ENCODE measurements at regions not wholly inside any gene's neighbourhood (a gene's known extent, or its start where the extent isn't known, plus 50 kb on each side); places are given as distances from the start of the nearest gene placed in this dataset.
A peak's percentile ranks its signal among the peaks of the same experiment; 100 is the strongest.

DNA sequence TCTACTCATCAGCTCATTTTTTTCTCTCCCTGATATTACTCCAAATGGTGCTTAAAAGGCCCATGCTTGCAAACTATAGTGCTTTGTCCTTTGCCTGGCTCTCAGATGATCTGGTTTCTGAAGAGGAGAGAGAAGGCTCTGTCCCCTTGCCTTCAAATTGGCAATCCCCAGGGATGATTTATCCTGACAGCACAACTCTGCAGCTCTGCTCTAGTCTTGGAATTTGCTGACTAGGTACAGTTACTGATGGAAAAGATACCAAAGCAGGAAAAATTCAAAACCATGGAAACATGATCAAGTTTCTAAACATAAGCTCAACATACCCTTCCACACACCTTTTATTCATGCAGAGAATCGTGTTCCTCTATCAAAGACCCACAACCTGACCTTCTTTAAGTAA, 106.7 kb upstream of the CADPS start:
- DNase-seq (ENCODE audit: low read depth): no peak

DNA sequence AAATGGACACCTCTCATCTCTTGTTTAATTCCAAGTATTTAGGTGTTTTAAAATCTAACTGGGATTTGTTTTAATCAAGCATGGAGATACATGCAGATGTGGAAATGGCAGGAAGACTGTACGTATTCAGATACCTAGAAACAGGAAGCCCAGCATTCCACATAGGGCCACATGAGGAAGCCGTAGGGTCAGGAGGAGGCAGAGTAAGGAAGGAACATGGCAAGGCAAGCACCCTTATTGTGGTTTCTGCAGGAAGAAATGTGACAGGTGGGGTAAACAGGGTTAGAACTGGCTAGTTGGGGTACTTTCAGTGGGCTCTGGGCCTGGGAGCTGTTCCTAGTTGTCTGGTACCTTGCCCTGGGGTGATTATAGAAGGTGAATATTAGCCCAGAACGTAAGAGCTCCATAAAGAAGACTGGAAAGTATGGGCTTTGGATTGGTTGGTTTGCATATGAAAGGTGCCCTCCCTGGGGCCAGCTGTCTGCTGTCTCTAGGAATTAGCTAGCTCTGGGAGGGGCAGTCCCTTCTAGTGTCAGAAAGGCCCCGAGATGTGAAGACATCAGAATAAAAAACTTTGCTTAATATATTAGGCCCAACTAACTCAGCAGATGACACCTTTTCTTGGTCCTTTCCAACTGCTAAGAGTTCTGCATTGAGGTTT, 107.7 kb upstream of the CADPS start:
- no peak for DNase-seq (ENCODE audit: low read depth)

DNA sequence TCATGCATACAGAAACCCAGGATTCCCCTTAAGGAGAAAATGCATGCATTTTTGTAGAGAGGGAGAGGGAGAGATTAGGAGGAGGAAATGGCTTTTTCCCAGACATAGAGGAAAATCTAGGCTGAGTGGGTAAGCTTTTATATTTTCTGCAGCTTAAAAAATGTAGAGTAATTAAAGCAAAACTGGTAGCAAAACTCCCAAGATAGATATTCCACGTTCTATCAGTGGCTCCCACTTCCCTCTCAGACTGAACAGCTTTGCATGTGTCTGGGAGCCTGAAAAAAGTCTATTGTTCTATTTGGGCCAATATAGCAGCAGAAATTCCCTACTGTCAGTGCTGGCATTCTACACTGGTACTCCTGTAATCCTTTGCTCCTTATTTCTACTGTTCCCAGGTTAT, 110.8 kb upstream of the CADPS start:
- no peak for DNase-seq (ENCODE audit: low read depth)

DNA sequence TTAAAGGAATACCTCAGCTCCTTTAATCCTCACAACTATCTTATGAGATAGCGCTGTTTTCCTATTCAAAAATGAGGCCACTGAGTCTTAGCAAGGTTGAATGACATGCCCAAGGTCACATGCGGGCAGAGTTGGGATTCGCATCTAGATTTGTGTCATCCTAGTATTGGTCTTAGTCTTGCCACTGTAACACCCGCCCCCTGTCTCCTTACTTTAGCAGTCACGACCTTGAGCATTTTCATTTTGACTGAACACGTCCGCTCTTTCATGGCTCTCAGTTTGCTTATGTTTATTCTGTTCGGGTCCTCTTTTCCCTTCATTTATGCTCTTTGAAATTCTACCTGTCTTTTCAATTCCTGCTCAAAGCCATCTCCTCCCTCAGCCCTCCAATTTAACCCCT, 112.5 kb upstream of the CADPS start:
- no peak for DNase-seq (ENCODE audit: low read depth)

DNA sequence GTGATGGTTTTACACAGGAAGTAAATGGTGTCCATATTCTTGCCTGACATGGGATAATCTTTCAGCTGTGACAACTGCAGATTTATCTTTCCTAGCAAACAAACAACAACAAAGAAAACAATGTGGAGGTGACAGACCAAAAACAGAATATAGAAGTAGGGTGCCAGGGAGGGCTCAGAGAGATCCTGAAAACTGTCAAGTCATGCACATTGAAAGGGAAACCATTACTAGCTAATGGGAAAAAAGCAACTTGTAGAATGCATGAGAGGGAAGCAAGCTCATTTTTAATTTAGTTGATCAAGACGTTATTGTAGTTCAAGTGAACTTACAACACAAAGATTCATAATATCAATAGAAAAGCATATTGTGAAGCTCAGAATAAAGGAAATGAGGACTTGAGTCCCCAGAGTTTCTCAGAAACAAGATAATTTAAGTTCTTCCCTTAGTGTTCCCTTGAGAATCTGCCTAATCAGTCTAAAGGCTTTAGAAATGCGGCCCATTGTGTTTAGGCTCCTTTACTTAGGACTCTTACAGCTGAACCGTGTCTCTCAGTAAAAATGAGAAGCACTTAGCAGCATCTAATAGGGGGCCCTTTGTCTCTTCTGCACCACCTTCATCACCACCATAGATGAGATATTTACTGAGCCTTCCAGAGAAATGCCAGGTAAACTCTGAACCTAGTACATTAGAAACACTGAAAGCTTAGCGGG, 115.6 kb upstream of the CADPS start:
- no peak for DNase-seq (ENCODE audit: low read depth)

DNA sequence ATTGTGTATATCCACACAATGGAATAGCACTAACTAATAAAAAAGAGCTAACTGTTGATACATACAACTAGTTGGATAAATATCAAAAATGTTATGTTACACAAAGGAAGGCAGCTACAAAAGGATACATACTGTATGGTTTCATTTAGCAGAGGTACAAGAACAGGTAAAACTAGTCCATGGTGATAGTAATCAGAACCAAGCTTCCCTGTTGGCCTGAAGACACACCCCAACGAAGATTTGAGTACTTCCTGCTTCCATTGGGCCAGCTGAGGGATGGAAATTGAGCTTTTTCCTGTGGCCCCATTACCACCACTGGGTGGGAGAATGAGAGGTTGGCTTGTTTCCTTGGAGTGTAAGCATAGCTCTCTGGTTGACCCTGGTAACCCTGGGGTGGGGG, 117.3 kb upstream of the CADPS start:
- no peak for DNase-seq (ENCODE audit: low read depth)

DNA sequence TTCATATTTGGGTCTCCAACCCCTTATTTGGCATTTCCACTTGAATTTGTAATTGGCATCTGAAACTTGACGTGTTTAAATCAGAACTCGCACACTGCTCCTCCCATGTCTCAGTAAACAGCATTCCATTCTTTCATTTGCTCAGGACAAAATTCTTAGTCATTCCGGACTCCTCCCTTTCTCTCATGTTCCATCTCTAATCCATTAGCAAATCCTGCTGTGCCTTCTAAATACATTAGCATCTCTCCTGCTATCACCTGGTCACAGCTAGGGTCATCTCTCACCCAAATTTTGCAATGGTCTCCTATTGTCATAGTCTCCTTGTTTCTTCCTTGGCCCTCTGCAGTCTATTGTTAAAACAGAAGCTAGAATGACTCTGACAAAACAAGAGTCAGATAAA, 119.9 kb upstream of the CADPS start:
- DNase-seq (ENCODE audit: low read depth): no peak

DNA sequence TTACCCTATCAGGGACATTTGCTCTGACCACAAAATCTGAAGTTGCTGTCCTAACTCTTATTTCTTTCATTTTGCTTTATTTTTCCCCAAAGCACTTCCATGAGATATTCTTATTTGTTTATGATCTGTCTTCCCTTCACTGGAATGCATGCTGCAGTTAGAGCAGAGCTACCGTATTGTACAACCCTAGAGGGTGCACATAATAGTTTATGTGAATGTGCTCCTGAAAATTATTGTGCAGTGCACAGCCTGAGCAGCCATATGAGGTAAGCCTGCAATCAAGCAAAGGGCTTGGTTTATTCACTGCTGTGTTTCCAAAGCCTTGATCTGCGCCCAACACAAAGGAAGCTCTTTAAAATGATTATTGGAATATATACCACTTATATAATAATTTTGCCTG, 120.3 kb upstream of the CADPS start:
- no peak for DNase-seq (ENCODE audit: low read depth)

DNA sequence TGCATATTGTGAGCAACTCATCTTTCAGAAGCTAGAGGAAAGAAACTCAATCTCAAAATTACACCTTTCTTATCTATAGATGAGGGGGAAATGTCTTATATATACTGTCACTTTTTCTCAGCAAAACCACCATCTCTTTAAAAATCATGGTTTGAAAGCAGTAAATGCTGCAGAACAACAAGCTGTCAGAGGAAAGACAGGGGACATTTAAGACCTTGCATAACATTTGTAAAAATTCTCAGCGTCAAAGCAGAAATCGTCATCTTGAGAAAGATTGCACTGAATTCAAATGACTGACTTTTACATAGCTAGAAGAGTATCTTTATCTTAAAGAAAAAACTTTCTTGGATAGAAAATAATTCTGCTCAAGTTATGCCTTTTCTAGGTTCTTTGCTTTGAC, 122.2 kb upstream of the CADPS start:
- no peak for DNase-seq (ENCODE audit: low read depth)

DNA sequence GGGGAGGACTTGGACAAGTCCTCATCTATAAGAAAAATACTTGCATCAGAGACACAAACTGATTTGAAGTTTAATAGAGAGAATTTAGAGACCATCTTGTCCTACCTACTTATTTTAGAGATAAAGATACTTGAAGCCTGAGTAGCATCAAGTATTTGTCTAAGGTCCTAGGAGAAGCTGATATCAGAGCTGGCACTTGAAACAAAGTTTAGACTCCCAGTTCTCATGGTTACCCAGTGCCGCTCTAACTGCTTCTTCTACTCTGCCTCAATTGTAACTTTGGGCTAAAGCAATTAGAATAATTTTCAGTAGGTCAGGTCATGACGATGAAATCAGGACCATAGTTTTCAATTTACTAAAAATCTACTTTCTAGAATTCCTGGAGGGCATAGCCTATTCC, 123.9 kb upstream of the CADPS start:
- no peak for DNase-seq (ENCODE audit: low read depth)

DNA sequence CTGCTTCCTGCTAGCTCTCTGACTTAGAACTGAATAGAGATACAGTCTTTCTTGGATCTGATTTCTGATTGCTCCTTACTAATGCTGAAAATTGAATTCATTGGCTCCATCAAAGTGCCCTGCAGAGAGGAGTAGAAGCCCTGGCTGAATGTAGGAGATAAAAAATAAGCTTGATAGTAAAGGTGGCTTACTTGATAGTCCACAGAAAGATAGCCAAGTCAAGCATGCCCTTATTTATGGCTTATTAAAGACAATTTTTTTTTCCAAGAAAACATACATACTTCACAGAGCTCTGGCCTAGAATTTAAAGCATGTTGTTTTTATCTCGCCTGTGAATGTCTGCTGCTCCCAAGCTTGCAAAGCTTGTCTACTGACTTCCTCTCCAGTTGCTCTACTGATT, 124.6 kb upstream of the CADPS start:
- no peak for DNase-seq (ENCODE audit: low read depth)

DNA sequence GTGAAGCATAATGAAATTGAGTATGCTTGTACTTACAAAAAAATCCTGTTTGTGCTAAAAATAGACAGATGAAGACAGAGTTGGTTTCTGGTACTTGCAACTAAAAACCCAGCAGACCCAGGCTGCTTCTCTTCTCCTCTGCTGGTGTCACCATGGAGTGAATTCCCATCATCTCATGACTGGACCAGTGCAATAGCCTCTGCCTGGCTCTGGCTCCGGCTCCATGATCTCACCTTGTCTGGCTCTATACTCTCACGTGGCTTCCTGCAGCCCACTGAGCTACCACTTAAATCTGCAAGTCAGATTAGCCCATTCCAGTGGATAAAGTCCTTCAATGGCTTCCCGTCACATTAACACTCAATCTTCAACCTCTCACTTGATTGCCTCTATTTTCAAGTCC, 129.2 kb upstream of the CADPS start:
- DNase-seq (ENCODE audit: low read depth): no peak

DNA sequence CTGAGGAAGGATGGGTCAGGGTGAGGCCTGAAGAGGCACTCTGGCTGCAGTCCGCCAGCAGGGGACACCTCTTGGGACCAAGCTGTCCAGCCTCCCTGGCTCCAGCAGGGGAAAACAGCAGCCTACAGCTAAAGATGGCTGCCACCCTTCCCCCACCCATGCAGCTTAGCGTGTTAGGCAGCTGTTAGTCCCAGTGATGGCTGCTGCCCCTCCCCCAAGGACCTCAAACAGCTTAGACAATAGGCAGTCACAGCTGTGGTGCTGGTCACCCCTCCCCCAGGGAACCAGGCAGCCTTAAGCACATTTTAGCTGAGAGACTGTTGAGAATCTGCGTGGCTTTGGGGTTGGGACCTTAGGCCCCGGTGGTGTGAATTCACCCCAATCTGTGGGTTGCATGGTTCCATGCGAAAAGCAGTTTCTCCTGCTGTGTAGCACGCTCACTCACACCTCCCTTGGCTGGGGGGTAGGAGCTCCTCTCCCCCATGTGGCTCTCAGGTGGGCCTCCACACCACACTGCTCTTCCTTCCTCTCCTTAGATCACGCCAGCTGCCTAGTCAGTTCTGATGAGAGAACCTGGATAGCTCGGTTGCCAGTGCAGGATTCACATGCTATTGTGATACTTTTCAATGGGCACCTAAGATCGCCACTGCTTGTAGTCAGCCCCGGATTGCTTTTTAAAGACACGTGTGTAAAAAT, 140.5 kb upstream of the CADPS start:
- DNase-seq (ENCODE audit: low read depth): no peak

DNA sequence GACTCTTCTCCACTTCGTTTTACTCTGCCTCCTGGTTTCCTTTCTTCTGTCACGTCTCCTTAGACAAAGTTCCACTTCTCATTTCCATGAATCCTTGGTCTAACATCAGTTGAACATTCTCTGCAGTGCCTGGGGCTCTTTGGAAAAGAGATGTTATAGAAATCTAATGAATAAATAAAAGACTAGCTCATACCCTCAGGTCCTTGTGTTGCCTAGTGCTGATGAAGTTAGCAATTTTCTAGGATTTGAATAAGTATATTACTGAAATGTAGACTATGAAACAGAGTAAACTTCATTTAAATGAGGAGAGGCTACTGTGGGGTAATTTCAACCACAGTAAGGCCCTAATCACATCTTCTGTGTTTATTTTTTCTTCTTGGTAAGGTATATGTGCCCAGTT, 146.9 kb upstream of the CADPS start:
- DNase-seq (ENCODE audit: low read depth): no peak

DNA sequence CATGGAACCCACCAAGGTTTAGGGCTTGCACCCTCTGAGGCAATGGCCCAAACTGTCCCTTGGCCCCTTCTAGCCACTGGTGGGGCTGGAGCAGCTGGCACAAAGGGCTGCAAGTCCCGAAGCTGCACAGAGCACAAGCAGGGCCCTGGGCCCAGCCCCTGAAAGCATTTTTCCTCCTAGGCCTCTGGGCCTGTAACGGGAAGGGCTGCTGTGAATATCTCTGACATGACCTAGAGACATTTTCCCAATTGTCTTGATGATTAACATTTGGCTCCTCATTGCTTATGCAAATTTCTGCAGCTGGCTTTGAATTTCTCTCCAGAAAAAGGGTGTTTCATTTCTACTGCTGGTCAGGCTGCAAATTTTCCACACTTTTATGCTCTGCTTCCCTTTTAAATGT, 151.5 kb upstream of the CADPS start:
- DNase-seq (ENCODE audit: low read depth): no peak

DNA sequence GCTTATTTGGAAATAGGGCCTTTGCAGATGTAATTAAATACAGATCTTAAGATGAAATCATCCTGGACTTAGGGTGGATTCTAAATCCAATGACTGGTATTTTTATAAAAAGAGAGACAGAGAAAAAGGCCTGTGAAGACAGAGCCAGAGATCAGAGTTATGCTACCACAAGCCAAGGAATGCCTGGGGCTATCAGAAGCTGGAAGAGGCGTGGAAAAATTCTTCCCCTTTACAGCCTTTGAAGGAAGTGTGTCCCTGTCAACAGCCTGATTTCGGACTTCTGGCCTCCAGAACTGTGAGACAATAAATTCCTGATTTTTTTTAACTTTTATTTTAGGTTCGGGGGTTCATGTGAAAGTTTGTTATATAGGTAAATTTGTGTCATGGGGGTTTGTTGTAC, 154.1 kb upstream of the CADPS start:
- no peak for DNase-seq (ENCODE audit: low read depth)

DNA sequence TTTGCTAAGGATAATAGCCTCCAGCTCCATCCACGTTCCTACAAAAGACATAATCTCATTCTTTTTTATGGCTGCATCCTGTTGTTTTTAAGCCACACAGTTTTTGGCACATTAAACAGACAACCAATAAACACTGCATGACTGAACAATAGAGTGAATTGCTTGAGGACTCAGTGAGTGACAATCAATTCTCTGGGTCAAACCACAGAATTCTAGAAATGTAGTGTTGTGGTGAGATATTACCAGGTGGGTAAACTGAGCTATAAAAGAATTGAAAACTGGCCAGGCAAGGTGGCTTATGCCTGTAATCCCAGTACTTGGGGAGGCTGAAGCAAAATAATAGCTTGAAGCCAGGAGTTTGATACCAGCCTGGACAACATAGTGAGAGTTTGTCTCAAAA, 154.7 kb upstream of the CADPS start:
- no peak for DNase-seq (ENCODE audit: low read depth)

DNA sequence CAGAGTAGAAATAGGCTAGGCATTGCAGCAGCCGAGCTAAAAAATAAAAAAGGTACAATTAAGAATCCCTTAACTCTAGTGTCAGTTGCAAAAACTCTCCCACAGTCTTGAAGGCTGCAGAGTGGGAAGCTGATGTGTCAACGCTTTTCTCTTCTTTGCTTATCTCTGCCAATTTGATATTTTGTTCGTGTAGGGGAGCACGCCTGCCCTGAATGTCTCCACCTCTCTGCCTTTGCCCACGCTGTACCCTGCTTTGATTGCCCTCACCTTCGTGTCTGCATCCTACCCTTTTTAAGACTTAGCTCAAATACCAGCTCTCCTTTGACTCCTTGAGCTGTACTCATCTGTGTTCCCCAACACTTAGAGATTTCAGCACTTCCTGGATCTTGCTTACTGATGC, 155.4 kb upstream of the CADPS start:
- DNase-seq (ENCODE audit: low read depth): no peak

DNA sequence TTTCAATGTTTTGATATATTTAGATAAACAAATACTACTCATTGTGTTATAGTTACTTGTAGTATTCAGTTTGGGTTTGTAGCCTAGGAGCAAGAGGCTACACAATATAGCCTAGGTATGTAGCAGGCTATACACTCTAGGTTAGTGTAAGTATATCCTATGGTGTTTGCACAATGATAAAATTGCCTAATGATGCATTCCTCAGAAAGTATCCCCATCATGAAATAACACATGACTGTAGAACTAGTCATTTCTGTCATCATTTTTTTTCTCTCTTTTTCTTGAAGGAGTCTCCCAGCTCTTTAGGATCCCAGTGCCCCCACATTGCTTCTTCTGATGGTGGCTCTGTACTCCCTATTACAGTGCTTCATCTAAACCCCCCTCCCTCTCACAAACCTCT, 157.7 kb upstream of the CADPS start:
- no peak for DNase-seq (ENCODE audit: low read depth)

DNA sequence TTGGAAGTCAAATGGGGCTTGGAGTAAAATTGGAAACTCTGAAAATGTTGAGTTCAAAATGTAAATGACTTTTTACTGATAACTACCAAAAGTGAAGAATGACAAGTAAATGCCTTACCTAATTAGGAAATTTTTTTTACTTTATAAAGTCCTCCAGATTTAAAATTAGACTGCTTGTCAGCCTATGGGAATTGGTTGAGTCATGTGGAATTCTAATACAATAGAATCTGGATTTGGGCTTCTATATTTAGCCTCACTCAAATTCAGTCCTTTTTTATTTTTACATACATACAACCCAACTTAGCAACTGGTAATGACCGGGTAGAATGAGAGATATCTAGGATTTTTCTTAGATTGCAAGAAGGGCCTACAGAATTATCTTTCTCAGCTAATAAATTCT, 158.9 kb upstream of the CADPS start:
- DNase-seq (ENCODE audit: low read depth): no peak

DNA sequence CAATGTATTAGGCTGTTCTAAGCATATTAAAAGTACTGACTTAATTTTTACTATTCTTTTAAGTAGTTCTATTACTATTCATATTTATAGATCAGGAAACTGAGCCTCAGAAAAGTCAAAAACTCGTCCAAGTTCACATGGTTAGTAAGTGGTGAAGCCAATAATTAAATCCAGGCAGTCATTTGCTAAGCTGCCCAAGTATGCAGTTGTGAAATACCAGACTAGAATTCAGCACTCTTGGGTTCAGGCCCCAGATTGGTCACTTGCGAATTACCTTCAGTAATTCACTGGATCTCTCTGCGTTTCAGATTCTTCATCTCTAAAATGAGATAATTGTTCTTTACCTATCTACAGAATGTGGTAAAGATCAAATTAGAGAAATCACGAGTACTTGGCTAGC, 161.9 kb upstream of the CADPS start:
- no peak for DNase-seq (ENCODE audit: low read depth)

DNA sequence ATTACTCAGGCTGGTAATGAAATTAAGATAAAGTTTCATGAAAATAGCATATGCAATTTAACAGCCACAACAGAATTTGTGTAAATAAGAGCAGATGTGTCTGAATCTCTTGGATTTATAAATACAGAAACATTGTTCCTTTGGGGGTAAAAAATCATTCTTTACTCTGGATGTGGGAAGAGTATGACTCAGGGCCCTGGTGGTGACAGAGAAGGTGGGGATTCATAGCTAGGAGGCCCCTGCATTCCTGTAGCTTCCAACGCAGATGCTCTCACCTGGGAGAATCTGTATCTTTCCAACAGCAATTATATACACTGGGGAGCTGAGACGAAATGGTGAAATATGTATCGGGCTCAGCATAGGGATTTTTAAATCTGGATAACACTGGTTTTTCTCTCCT, 167.6 kb upstream of the CADPS start:
- no peak for DNase-seq (ENCODE audit: low read depth)

DNA sequence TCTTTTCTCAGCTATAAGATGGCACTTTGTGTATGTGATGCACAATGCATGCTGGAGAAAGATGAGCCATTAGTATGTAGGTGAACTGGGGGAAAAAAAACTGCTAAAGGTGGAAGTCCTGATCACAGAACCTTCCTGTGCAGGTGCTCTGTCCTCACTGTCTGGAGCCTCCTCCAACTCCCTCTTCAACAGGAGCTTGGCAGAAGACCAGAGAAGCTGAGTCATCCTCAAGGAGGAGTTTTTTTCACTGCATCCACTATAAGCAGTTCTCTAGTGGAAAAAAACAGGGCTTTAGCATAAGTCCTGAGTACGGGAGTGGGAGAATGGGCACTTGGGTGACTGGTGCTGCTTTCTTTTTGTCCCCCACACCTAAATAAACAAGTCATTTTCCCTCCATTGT, 168.4 kb upstream of the CADPS start:
- DNase-seq (ENCODE audit: low read depth): peak; percentile 46

DNA sequence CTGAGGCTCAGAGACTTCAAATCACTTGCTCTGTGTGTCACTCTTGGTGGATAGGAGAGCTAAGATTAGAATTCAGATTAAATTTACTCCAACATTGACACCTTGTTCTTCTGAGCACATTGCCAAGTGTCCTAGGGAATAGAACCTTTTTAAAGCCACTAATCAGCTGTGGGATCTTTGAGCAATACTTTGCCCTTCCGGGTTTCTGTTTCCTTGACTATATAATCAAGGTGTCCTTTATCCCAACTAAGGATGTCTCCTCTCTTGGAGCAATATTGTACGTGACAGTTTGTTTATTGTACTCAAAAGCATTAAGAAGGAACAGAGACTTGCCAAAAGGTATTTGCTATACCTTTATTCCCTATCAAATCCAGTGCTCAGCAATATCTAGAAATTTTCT, 170.9 kb upstream of the CADPS start:
- no peak for DNase-seq (ENCODE audit: low read depth)

All from iris pigment epithelial cell (primary cell).